ENCODE measurements at regions not wholly inside any gene's neighbourhood (a gene's known extent, or its start where the extent isn't known, plus 50 kb on each side); places are given as distances from the start of the nearest gene placed in this dataset.
A peak's percentile ranks its signal among the peaks of the same experiment; 100 is the strongest.

GRCh38 chr12:42696406-42697149 lies 107.0 kb upstream of the PRICKLE1 start:
- Histone ChIP-seq H3K79me2 (ENCODE audit: control insufficient read depth, insufficient read depth, low read length) (no peaks in the 10 kb centered on the region), H3K36me3 (ENCODE audit: control insufficient read depth, insufficient read depth, low read length) (no peaks in the 10 kb centered on the region), H2AFZ (ENCODE audit: low read length) (no peak overlapping the region), H3K27ac (ENCODE audit: insufficient read depth, low read length) (no peak overlapping the region), H3K9ac (ENCODE audit: insufficient read depth, low read length) (no peak overlapping the region), H3K4me1 (ENCODE audit: control insufficient read depth, extremely low read depth, insufficient read depth, low read length) (no peaks in the 10 kb centered on the region), H3K4me3 (replicated peaks in 1 of 4; ENCODE audit: control extremely low read depth in 1 of 4, insufficient read depth in 1 of 4, low read depth in 3 of 4, low read length in 4 of 4) (no peak overlapping the region), H3K9me3 (ENCODE audit: control insufficient read depth, insufficient read depth, low read depth, low read length) (no peaks in the 10 kb centered on the region), H3K4me2 (ENCODE audit: extremely low read depth, insufficient read depth, low read length) (peak overlapping the region; percentile 23), H3K27me3 (ENCODE audit: control insufficient read depth, insufficient read depth, low read length) (no peaks in the 10 kb centered on the region), H4K20me1 (ENCODE audit: control insufficient read depth, extremely low read depth, insufficient read depth, low read length) (no peaks in the 10 kb centered on the region)
- peak; percentile 88 to 89 for DNase-seq (ENCODE audit: low read depth in 2 of 2)
- TF ChIP-seq EZH2 (IDR thresholded peaks at IDR 0.05; ENCODE audit: low read length, missing control alignments) (no peak), CTCF (conservative IDR thresholded peaks at IDR 0.05 in 1 of 2, IDR thresholded peaks at IDR 0.05 in 1 of 2; ENCODE audit: low read depth in 1 of 2, low read length in 2 of 2) (no peak)

- no peaks in the 10 kb centered on the region for H4K20me1 ChIP-seq (ENCODE audit: control insufficient read depth, extremely low read depth, insufficient read depth, low read length)
- no peaks in the 10 kb centered on the region for H3K79me2 ChIP-seq (ENCODE audit: control insufficient read depth, insufficient read depth, low read length)
- no peaks in the 10 kb centered on the region for H3K36me3 ChIP-seq (ENCODE audit: control insufficient read depth, insufficient read depth, low read length)
- TF ChIP-seq CTCF (conservative IDR thresholded peaks at IDR 0.05 in 1 of 2, IDR thresholded peaks at IDR 0.05 in 1 of 2; ENCODE audit: low read depth in 1 of 2, low read length in 2 of 2) (no peak), EZH2 (IDR thresholded peaks at IDR 0.05; ENCODE audit: low read length, missing control alignments) (no peak)
- no peak overlapping the region for H2AFZ ChIP-seq (ENCODE audit: low read length)
- no peaks in the 10 kb centered on the region for H3K9me3 ChIP-seq (ENCODE audit: control insufficient read depth, insufficient read depth, low read depth, low read length)
- no peak overlapping the region for H3K27ac ChIP-seq (ENCODE audit: insufficient read depth, low read length)
- H3K9ac ChIP-seq (ENCODE audit: insufficient read depth, low read length), result no peak overlapping the region
- H3K27me3 ChIP-seq (ENCODE audit: control insufficient read depth, insufficient read depth, low read length), result no peaks in the 10 kb centered on the region
- no peak for DNase-seq (ENCODE audit: low read depth in 2 of 2)
- no peak overlapping the region for H3K4me2 ChIP-seq (ENCODE audit: extremely low read depth, insufficient read depth, low read length)
- H3K4me1 ChIP-seq (ENCODE audit: control insufficient read depth, extremely low read depth, insufficient read depth, low read length), result no peaks in the 10 kb centered on the region
- H3K4me3 ChIP-seq (replicated peaks in 1 of 4; ENCODE audit: control extremely low read depth in 1 of 4, insufficient read depth in 1 of 4, low read depth in 3 of 4, low read length in 4 of 4), result no peak overlapping the region
Observed at GRCh38 chr12:42695490-42695995, 106.0 kb upstream of the PRICKLE1 start.

GRCh38 chr12:42692749-42693148 lies 103.2 kb upstream of the PRICKLE1 start:
- Histone ChIP-seq H3K4me1 (ENCODE audit: control insufficient read depth, extremely low read depth, insufficient read depth, low read length) (no peaks in the 10 kb centered on the region), H3K4me3 (replicated peaks in 1 of 4; ENCODE audit: control extremely low read depth in 1 of 4, insufficient read depth in 1 of 4, low read depth in 3 of 4, low read length in 4 of 4) (peak overlapping the region in 1 of 4 experiments; percentile 48), H3K4me2 (ENCODE audit: extremely low read depth, insufficient read depth, low read length) (no peak overlapping the region), H3K79me2 (ENCODE audit: control insufficient read depth, insufficient read depth, low read length) (no peaks in the 10 kb centered on the region), H3K27ac (ENCODE audit: insufficient read depth, low read length) (no peak overlapping the region), H3K9ac (ENCODE audit: insufficient read depth, low read length) (no peak overlapping the region), H2AFZ (ENCODE audit: low read length) (no peak overlapping the region), H3K27me3 (ENCODE audit: control insufficient read depth, insufficient read depth, low read length) (no peaks in the 10 kb centered on the region), H3K36me3 (ENCODE audit: control insufficient read depth, insufficient read depth, low read length) (no peaks in the 10 kb centered on the region), H3K9me3 (ENCODE audit: control insufficient read depth, insufficient read depth, low read depth, low read length) (no peaks in the 10 kb centered on the region), H4K20me1 (ENCODE audit: control insufficient read depth, extremely low read depth, insufficient read depth, low read length) (no peaks in the 10 kb centered on the region)
- TF ChIP-seq CTCF (conservative IDR thresholded peaks at IDR 0.05 in 1 of 2, IDR thresholded peaks at IDR 0.05 in 1 of 2; ENCODE audit: low read depth in 1 of 2, low read length in 2 of 2), result no peak
- no peak for TF ChIP-seq EZH2 (IDR thresholded peaks at IDR 0.05; ENCODE audit: low read length, missing control alignments)
- DNase-seq (ENCODE audit: low read depth in 2 of 2), result no peak

All from fibroblast of lung (primary cell).